ENCODE measurements at regions not wholly inside any gene's neighbourhood (a gene's known extent, or its start where the extent isn't known, plus 50 kb on each side); places are given as distances from the start of the nearest gene placed in this dataset.

DNA sequence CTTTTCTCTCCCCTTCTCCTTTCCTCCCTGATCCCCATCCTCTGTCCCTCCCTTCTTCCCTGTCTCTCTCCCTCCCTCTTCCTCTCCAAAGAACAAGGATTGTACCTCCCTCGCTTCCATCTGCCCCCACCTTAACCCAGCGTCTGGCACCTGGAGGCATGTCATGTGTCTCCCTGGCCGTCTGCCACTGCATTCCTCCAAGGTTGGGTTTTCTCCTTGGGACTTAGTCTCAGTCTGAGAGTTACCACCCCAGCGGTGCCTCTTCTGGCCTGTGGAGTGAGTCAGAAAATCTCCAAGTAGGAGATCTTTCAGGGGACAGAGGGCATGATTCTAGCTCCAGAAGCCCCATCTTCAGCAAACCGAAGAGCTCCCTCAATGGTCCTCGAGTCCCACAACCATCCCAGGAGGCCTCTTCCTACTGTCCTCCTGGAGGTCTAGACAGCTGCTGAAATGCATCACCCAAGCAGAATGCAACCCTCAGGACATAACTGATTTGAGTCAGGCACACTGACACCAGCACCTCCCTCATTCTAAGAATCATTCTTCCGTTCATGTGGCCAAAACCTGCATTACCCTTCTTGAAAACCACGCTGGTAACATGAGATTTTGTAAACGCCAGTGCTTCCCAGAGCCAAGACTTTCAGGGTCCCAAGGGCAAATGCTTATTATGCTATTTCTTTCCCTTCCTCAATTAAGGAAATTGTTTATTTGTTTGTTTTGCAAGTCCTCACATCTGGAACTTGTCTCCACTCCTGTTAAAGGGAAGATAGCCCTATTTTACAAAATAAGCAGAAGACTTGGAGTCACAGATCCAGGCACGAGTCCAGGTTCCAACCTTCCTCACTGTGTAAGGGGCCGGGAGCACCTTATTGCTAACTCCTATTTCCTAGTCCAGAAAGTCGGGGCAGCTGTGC, 463.2 kb downstream of the BCL11B start:
- no peak for TF ChIP-seq POLR2A (IDR thresholded peaks at IDR 0.05; ENCODE audit: low read depth, low read length)
- no peak for TF ChIP-seq POLR2AphosphoS5 (IDR thresholded peaks at IDR 0.05; ENCODE audit: low read depth, low read length)
- TF ChIP-seq TAF1 (IDR thresholded peaks at IDR 0.05; ENCODE audit: low read depth, low read length), result no peak

All from GM12891 (cell line).